ENCODE measurements at regions not wholly inside any gene's neighbourhood (a gene's known extent, or its start where the extent isn't known, plus 50 kb on each side); places are given as distances from the start of the nearest gene placed in this dataset.

GRCh38 chr11:28615542-28615941, 507.4 kb downstream of the METTL15 start:
- TF ChIP-seq POLR2A (IDR thresholded peaks at IDR 0.05; ENCODE audit: low read depth, low read length), result no peak
- no peak for TF ChIP-seq GATA2 (IDR thresholded peaks at IDR 0.05; ENCODE audit: insufficient read depth, insufficient read length, low read depth, low read length)
- TF ChIP-seq POLR2AphosphoS5 (IDR thresholded peaks at IDR 0.05; ENCODE audit: insufficient read depth, low read depth, low read length), result no peak
- TF ChIP-seq EZH2 (IDR thresholded peaks at IDR 0.05; ENCODE audit: borderline replicate concordance, low read depth, low read length, severe bottlenecking), result no peak
- TF ChIP-seq CTCF (IDR thresholded peaks at IDR 0.05; ENCODE audit: extremely low read depth in 1 of 2, insufficient read depth in 1 of 2, low read depth in 1 of 2, low read length in 2 of 2), result no peak
- no peak for TF ChIP-seq MAX (IDR thresholded peaks at IDR 0.05; ENCODE audit: insufficient read depth, insufficient read length)
- TF ChIP-seq FOS (IDR thresholded peaks at IDR 0.05; ENCODE audit: borderline replicate concordance, insufficient read depth, low read length), result no peak
- no TSS peak for BruUV-seq (replicated peaks)
- no peaks in the 10 kb centered on the region for H3K9me3 ChIP-seq (replicated peaks; ENCODE audit: control insufficient read depth, insufficient read depth, low read length)
- H4K20me1 ChIP-seq (replicated peaks; ENCODE audit: control insufficient read depth, extremely low read depth, insufficient read depth, low read length), result no peaks in the 10 kb centered on the region
- FAIRE-seq, result no peak
- dilution Hi-C loops (cut with MboI; ENCODE audit: extremely low pct_ligation_motif_present, low sequenced_read_pairs), result no loop called here
- H3K4me2 ChIP-seq (ENCODE audit: insufficient read depth, low read length), result no peak overlapping the region
- no peak overlapping the region for H3K27ac ChIP-seq (ENCODE audit: insufficient read depth, low read depth, low read length)
- H2AFZ ChIP-seq (ENCODE audit: low read depth, low read length), result no peak overlapping the region
- H3K4me3 ChIP-seq (replicated peaks in 1 of 3; ENCODE audit: insufficient read depth in 1 of 3, low read depth in 1 of 3, low read length in 3 of 3), result no peak overlapping the region
- POLR2A ChIA-PET, result no interaction called here
- peaks cover 21% of the 10 kb centered on the region for H3K4me1 ChIP-seq (ENCODE audit: control insufficient read depth, extremely low read depth, insufficient read depth, low read length)
- H3K79me2 ChIP-seq (ENCODE audit: control insufficient read depth, insufficient read depth, low read length), result no peaks in the 10 kb centered on the region
- H3K36me3 ChIP-seq (ENCODE audit: control insufficient read depth in 2 of 2, extremely low read depth in 1 of 2, insufficient read depth in 2 of 2, low read length in 2 of 2), result no peaks in the 10 kb centered on the region
- no peak overlapping the region for H3K9ac ChIP-seq (replicated peaks; ENCODE audit: extremely low read depth, insufficient read depth, low read length)
- intact Hi-C loops (cut with micrococcal nuclease), result no loop called here
- DNase-seq (ENCODE audit: low read depth, low spot score), result no peak
- no peaks in the 10 kb centered on the region for H3K27me3 ChIP-seq (ENCODE audit: control insufficient read depth in 2 of 2, insufficient read depth in 2 of 2, low read length in 2 of 2)
- CTCF ChIA-PET, result no interaction called here
- H3K9me1 ChIP-seq (replicated peaks; ENCODE audit: control insufficient read depth, extremely low read depth, insufficient read depth, low read length), result no peaks in the 10 kb centered on the region
